NCI-H2029 (cell line): ENCODE measurements at regions not wholly inside any gene's neighbourhood (a gene's known extent, or its start where the extent isn't known, plus 50 kb on each side); places are given as distances from the start of the nearest gene placed in this dataset.

ENCODE experiments used
- DNase-seq: peaks from one replicate; lab custom pipeline; 2025; lab: John Stamatoyannopoulos, UW

GRCh38 chr3:18044191-18044590, 301.8 kb upstream of the TBC1D5 start:
- no peak for DNase-seq

GRCh38 chr3:18036450-18036815, 294.0 kb upstream of the TBC1D5 start:
- DNase-seq: no peak

- no peak for DNase-seq
Observed at GRCh38 chr3:18035641-18036449, 293.4 kb upstream of the TBC1D5 start.

- no peak for DNase-seq
Observed at GRCh38 chr3:18033581-18034108, 291.2 kb upstream of the TBC1D5 start.

GRCh38 chr3:18030371-18030870, 288.0 kb upstream of the TBC1D5 start:
- no peak for DNase-seq

- DNase-seq: no peak
Observed at GRCh38 chr3:18027161-18027939, 284.9 kb upstream of the TBC1D5 start.

- DNase-seq: no peak
Observed at GRCh38 chr3:18024715-18025114, 282.3 kb upstream of the TBC1D5 start.

- no peak for DNase-seq
Observed at GRCh38 chr3:18019161-18019495, 276.7 kb upstream of the TBC1D5 start.

- DNase-seq: no peak
Observed at GRCh38 chr3:18018491-18019160, 276.2 kb upstream of the TBC1D5 start.

GRCh38 chr3:18016366-18016765, 273.9 kb upstream of the TBC1D5 start:
- DNase-seq: no peak

GRCh38 chr3:18012933-18013332, 270.5 kb upstream of the TBC1D5 start:
- no peak for DNase-seq

- DNase-seq: no peak
Observed at GRCh38 chr3:18012436-18012835, 270.0 kb upstream of the TBC1D5 start.

GRCh38 chr3:18011387-18011786, 269.0 kb upstream of the TBC1D5 start:
- no peak for DNase-seq

GRCh38 chr3:18010001-18010400, 267.6 kb upstream of the TBC1D5 start:
- DNase-seq: no peak

- no peak for DNase-seq
Observed at GRCh38 chr3:18008706-18009368, 266.4 kb upstream of the TBC1D5 start.

- DNase-seq: no peak
Observed at GRCh38 chr3:18007980-18008379, 265.5 kb upstream of the TBC1D5 start.

GRCh38 chr3:17995769-17996168, 253.3 kb upstream of the TBC1D5 start:
- DNase-seq: no peak

GRCh38 chr3:17994167-17994566, 251.7 kb upstream of the TBC1D5 start:
- DNase-seq: no peak

- no peak for DNase-seq
Observed at GRCh38 chr3:17990390-17990789, 248.0 kb upstream of the TBC1D5 start.

- no peak for DNase-seq
Observed at GRCh38 chr3:17986348-17986816, 244.0 kb upstream of the TBC1D5 start.

- DNase-seq: no peak
Observed at GRCh38 chr3:17985658-17986347, 243.4 kb upstream of the TBC1D5 start.
